Lung (tissue), 11 donors: ENCODE measurements at regions not wholly inside any gene's neighbourhood (a gene's known extent, or its start where the extent isn't known, plus 50 kb on each side); places are given as distances from the start of the nearest gene placed in this dataset.

Experiments
- ATAC-seq: fragments of 200-7000 bp; cut with Tn5 transposase; one replicate; pipeline ENCODE4 v1.9.1; 2020; ENCODE audit warnings: moderate number of reproducible peaks; ENCODE audit not compliant: insufficient read depth, low FRiP score
- DNase-seq, 3 donors: peaks; one replicate each; pipeline ENCODE4 v3.0.0-alpha.2; 2013 to 2017
- H3K27ac ChIP-seq, 2 donors: one replicate each; pipeline ENCODE4 v1.5.1; 2013; ENCODE audit warnings: mild to moderate bottlenecking in 2 of 2, moderate library complexity in 2 of 2, control low read depth in 1 of 2, inconsistent platforms in 1 of 2, low read depth in 1 of 2, low read length in 1 of 2
- H3K27me3 ChIP-seq, 3 donors: one replicate each; pipeline ENCODE4 v1.5.1; 2013; ENCODE audit warnings: low read length in 2 of 3; ENCODE audit not compliant: control insufficient read depth in 3 of 3, insufficient read depth in 3 of 3
- H3K36me3 ChIP-seq, 4 donors: one replicate each; pipeline ENCODE4 v1.5.1; 2013; ENCODE audit warnings: low read length in 4 of 4, mild to moderate bottlenecking in 1 of 4, moderate library complexity in 1 of 4; ENCODE audit not compliant: control insufficient read depth in 4 of 4, insufficient read depth in 4 of 4
- H3K4me1 ChIP-seq, 5 donors: one replicate each; pipeline ENCODE4 v1.5.1; 2013; ENCODE audit warnings: low read length in 5 of 5, mild to moderate bottlenecking in 2 of 5, moderate library complexity in 1 of 5; ENCODE audit not compliant: control insufficient read depth in 5 of 5, insufficient read depth in 5 of 5
- H3K4me3 ChIP-seq: one replicate; pipeline ENCODE4 v1.5.1; 2013; ENCODE audit warnings: mild to moderate bottlenecking, control low read depth, moderate library complexity
- H3K9ac ChIP-seq, 2 donors: one replicate each; pipeline ENCODE4 v1.5.1; 2013; ENCODE audit warnings: low read length in 2 of 2, control low read depth in 1 of 2; ENCODE audit not compliant: insufficient read depth in 1 of 2
- H3K9me3 ChIP-seq, 4 donors: one replicate each; pipeline ENCODE4 v1.5.1; 2013; ENCODE audit warnings: low read length in 3 of 4, mild to moderate bottlenecking in 1 of 4, moderate library complexity in 1 of 4; ENCODE audit not compliant: control insufficient read depth in 4 of 4, insufficient read depth in 3 of 4
- CTCF ChIP-seq: IDR thresholded peaks from 2 replicates; pipeline ENCODE4 v1.5.1; 2012; ENCODE audit warnings: mild to moderate bottlenecking; ENCODE audit errors: control extremely low read depth, extremely low read depth
- WGBS, 2 donors: extraction: QIAGEN DNeasy Blood & Tissue Kit; methylation state at CpG; one replicate each; pipeline ENCODE4 v1.1.7; 2013; 5-methylcytosine and 5-hydroxymethylcytosine counted together
- donor health status: control.
- donor health status: control.
- donor health status: Bipolar disorder and iron deficiency.
- donor health status: healthy.
- donor health status: DM: yes; HTN: yes; CAD: no.

- Histone ChIP-seq H3K27ac (no peak overlapping the region), H3K4me3 (no peak overlapping the region), H3K27me3 (no peaks in the 10 kb centered on the region), H3K4me1 (no peaks in the 10 kb centered on the region), H3K9ac (no peak overlapping the region), H3K9me3 (no peaks in the 10 kb centered on the region), H3K36me3 (no peaks in the 10 kb centered on the region)
- TF ChIP-seq CTCF, result no peak
- ATAC-seq (no peak), DNase-seq (no peak)
- 73 to 83% methylated on average over 2 of the region's 2 CpGs for WGBS, 2 donors
These were observed 579.6 kb downstream of the DIAPH3 start for GRCh38 chr13:59584101-59584500.

DNA sequence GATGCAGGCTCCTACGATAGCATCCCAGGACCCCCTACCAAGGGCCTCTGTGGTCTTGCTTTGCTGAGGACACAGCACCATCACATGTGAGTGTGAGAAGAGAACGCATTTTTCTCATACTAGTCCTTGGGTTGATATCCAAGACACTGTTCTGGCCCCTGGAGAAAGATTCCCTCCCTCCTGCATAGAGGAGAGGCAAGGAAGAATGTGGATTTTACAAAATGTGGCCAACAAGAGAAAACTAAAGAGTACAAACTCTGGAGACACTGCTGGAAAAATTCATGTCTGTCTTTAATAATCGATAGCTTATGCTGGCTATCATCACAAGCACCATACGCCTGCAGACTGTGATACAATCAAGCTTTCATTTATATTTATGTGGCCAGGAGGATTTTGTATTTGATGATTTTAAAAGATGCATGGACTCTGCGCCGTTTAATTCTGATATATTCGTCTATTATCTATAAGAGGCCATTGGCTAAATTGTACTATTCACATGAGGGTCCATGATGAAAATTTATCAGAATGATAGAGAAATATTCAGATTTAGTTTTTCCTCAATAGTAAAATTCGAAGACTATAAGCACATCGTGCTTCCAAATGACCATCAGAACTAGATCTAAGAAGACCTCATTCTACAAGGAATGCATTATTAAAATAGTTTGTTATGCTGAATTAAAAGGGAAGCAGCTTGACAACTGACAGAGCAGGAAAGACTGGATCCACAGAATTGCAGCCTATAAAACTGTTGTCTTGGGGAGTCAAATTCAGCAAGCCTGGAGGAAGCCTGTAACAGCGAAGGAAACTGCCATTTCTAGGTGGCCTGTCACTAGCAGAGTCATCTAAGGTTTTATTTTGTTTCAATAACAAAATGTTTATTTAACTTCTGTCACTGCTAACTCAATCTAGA is 578.7 kb downstream of the DIAPH3 start:
- 83 to 84% methylated on average over 10 of the region's 10 CpGs for WGBS, 2 donors
- ATAC-seq (no peak), DNase-seq (no peak)
- no peak overlapping the region for H3K27ac ChIP-seq
- TF ChIP-seq CTCF, result no peak
- H3K36me3 ChIP-seq, result no peaks in the 10 kb centered on the region
- no peaks in the 10 kb centered on the region for H3K9me3 ChIP-seq
- no peaks in the 10 kb centered on the region for H3K27me3 ChIP-seq
- H3K4me3 ChIP-seq, result no peak overlapping the region
- no peaks in the 10 kb centered on the region for H3K4me1 ChIP-seq
- H3K9ac ChIP-seq, result no peak overlapping the region

GRCh38 chr13:59587030-59587429 is 576.7 kb downstream of the DIAPH3 start:
- Histone ChIP-seq H3K27me3 (no peaks in the 10 kb centered on the region), H3K9ac (no peak overlapping the region), H3K9me3 (peaks cover 0 to 4% (median 0%) of the 10 kb centered on the region in 4 donors), H3K4me1 (no peaks in the 10 kb centered on the region), H3K27ac (no peak overlapping the region), H3K4me3 (no peak overlapping the region), H3K36me3 (no peaks in the 10 kb centered on the region)
- TF ChIP-seq CTCF, result no peak
- no peak for DNase-seq
- WGBS, 2 donors, result 63 to 67% methylated on average over 3 of the region's 3 CpGs
- no peak for ATAC-seq
